ENCODE measurements at regions not wholly inside any gene's neighbourhood (a gene's known extent, or its start where the extent isn't known, plus 50 kb on each side); places are given as distances from the start of the nearest gene placed in this dataset.

GRCh38 chr3:177934001-177934891, 602.0 kb upstream of the KCNMB2 start:
- H3K27me3 ChIP-seq (ENCODE audit: insufficient read depth, low read depth, low read length): no peaks in the 10 kb centered on the region
- H3K27ac ChIP-seq (ENCODE audit: low read length): no peak overlapping the region
- no peaks in the 10 kb centered on the region for H3K79me2 ChIP-seq (replicated peaks; ENCODE audit: insufficient read depth, low read length)
- no peak for TF ChIP-seq POLR2AphosphoS5 (IDR thresholded peaks at IDR 0.05)
- TF ChIP-seq SMC3 (conservative IDR thresholded peaks at IDR 0.05; ENCODE audit: poor library complexity): no peak
- no peak for TF ChIP-seq EZH2 (IDR thresholded peaks at IDR 0.05; ENCODE audit: borderline replicate concordance, insufficient read depth, low read length, poor library complexity, severe bottlenecking)
- no peak for TF ChIP-seq REST (IDR thresholded peaks at IDR 0.05; ENCODE audit: borderline replicate concordance)
- TF ChIP-seq MXI1 (conservative IDR thresholded peaks at IDR 0.05; ENCODE audit: poor library complexity, severe bottlenecking): no peak
- no peak for TF ChIP-seq TAF1 (IDR thresholded peaks at IDR 0.05; ENCODE audit: low read depth)
- TF ChIP-seq EP300 (conservative IDR thresholded peaks at IDR 0.05; ENCODE audit: poor library complexity, severe bottlenecking): no peak
- no peak for TF ChIP-seq RAD21 (conservative IDR thresholded peaks at IDR 0.05)
- H3F3A ChIP-seq (ENCODE audit: insufficient read depth, low read length, poor library complexity, severe bottlenecking): no peaks in the 10 kb centered on the region
- no peaks in the 10 kb centered on the region for H3K9me2 ChIP-seq (ENCODE audit: insufficient read depth, low read length)
- H2AFZ ChIP-seq (ENCODE audit: low read depth, low read length): no peak overlapping the region
- no peaks in the 10 kb centered on the region for H3K36me3 ChIP-seq (ENCODE audit: insufficient read depth, low read length)
- H3K9ac ChIP-seq (ENCODE audit: low read length): no peak overlapping the region
- H3K9me3 ChIP-seq (ENCODE audit: low read length): no peaks in the 10 kb centered on the region
- no peaks in the 10 kb centered on the region for H4K20me1 ChIP-seq (ENCODE audit: insufficient read depth)
- H3K4me3 ChIP-seq (ENCODE audit: low read length): no peak overlapping the region
- no peak overlapping the region for H3K4me2 ChIP-seq (ENCODE audit: low read length)

GRCh38 chr3:177935047-177935446, 601.2 kb upstream of the KCNMB2 start:
- Histone ChIP-seq H3K27ac (ENCODE audit: low read length) (no peak overlapping the region), H3K4me2 (ENCODE audit: low read length) (no peak overlapping the region), H3K4me3 (ENCODE audit: low read length) (no peak overlapping the region), H3K9me3 (ENCODE audit: low read length) (no peaks in the 10 kb centered on the region), H4K20me1 (ENCODE audit: insufficient read depth) (no peaks in the 10 kb centered on the region), H3K79me2 (replicated peaks; ENCODE audit: insufficient read depth, low read length) (no peaks in the 10 kb centered on the region), H2AFZ (ENCODE audit: low read depth, low read length) (no peak overlapping the region), H3K36me3 (ENCODE audit: insufficient read depth, low read length) (no peaks in the 10 kb centered on the region), H3K27me3 (ENCODE audit: insufficient read depth, low read depth, low read length) (no peaks in the 10 kb centered on the region), H3K9me2 (ENCODE audit: insufficient read depth, low read length) (no peaks in the 10 kb centered on the region), H3K9ac (ENCODE audit: low read length) (no peak overlapping the region), H3F3A (ENCODE audit: insufficient read depth, low read length, poor library complexity, severe bottlenecking) (no peaks in the 10 kb centered on the region)
- no peak for TF ChIP-seq CTCF (IDR thresholded peaks at IDR 0.05; ENCODE audit: poor library complexity, severe bottlenecking)
- no peak for TF ChIP-seq REST (IDR thresholded peaks at IDR 0.05; ENCODE audit: borderline replicate concordance)
- TF ChIP-seq SMC3 (conservative IDR thresholded peaks at IDR 0.05; ENCODE audit: poor library complexity): no peak
- no peak for TF ChIP-seq RAD21 (conservative IDR thresholded peaks at IDR 0.05)
- TF ChIP-seq TAF1 (IDR thresholded peaks at IDR 0.05; ENCODE audit: low read depth): no peak
- no peak for TF ChIP-seq EP300 (conservative IDR thresholded peaks at IDR 0.05; ENCODE audit: poor library complexity, severe bottlenecking)
- no peak for TF ChIP-seq POLR2AphosphoS5 (IDR thresholded peaks at IDR 0.05)
- TF ChIP-seq EZH2 (IDR thresholded peaks at IDR 0.05; ENCODE audit: borderline replicate concordance, insufficient read depth, low read length, poor library complexity, severe bottlenecking): no peak
- no peak for TF ChIP-seq MXI1 (conservative IDR thresholded peaks at IDR 0.05; ENCODE audit: poor library complexity, severe bottlenecking)

Measured in neural cell (in vitro differentiated cells).